Peyer's patch (tissue), 4 donors: ENCODE measurements at regions not wholly inside any gene's neighbourhood (a gene's known extent, or its start where the extent isn't known, plus 50 kb on each side); places are given as distances from the start of the nearest gene placed in this dataset.

Experiments used
- POLR2A ChIP-seq, 2 donors: fragments of 450-650 bp; IDR thresholded peaks; one replicate each; pipeline ENCODE4 v1.5.1; 2017; ENCODE audit warnings: antibody characterized with exemption in 2 of 2, mild to moderate bottlenecking in 2 of 2, moderate library complexity in 2 of 2
- TF ChIP-seq, protein P1 (sequence below), 6 experiments: fragments of 450-650 bp in 4 of 6; fragments of 200-600 bp in 2 of 6; sonication (generic) in 1 of 6; IDR thresholded peaks; one replicate each; pipeline ENCODE4 v1.5.1; 2017 to 2019; ENCODE audit warnings: antibody characterized with exemption in 6 of 6, mild to moderate bottlenecking in 3 of 6, moderate library complexity in 1 of 6

DNA sequence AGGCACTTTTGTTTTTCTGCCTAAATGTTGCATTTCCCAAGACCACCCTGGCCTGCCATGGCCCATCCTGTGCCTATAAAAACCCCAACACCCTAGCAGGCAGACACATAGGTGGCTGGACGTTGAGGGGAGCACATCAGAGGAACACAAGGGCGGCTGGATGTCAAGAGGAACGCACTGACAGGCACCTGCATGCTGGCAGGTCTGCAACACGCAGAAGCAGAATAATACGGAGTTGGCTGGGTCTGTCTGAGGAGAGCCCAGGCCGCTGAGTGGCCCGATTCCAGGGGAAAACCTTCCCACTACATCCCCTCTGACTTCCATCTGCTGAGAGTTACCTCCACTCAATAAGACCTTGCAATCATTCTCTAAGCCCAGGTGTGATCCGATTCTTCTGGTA lies 765.6 kb downstream of the PLOD2 start:
- TF ChIP-seq, protein P1, sequence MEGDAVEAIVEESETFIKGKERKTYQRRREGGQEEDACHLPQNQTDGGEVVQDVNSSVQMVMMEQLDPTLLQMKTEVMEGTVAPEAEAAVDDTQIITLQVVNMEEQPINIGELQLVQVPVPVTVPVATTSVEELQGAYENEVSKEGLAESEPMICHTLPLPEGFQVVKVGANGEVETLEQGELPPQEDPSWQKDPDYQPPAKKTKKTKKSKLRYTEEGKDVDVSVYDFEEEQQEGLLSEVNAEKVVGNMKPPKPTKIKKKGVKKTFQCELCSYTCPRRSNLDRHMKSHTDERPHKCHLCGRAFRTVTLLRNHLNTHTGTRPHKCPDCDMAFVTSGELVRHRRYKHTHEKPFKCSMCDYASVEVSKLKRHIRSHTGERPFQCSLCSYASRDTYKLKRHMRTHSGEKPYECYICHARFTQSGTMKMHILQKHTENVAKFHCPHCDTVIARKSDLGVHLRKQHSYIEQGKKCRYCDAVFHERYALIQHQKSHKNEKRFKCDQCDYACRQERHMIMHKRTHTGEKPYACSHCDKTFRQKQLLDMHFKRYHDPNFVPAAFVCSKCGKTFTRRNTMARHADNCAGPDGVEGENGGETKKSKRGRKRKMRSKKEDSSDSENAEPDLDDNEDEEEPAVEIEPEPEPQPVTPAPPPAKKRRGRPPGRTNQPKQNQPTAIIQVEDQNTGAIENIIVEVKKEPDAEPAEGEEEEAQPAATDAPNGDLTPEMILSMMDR (IDR thresholded peaks at IDR 0.05): no peak
- no peak for TF ChIP-seq POLR2A (IDR thresholded peaks at IDR 0.05)
